Body of pancreas (tissue), 4 donors: ENCODE measurements at regions not wholly inside any gene's neighbourhood (a gene's known extent, or its start where the extent isn't known, plus 50 kb on each side); places are given as distances from the start of the nearest gene placed in this dataset.

Experiments used
- POLR2A ChIP-seq, 3 donors: fragments of 450-650 bp; IDR thresholded peaks; one replicate each; pipeline ENCODE4 v1.6.1; 2016; ENCODE audit warnings: antibody characterized with exemption in 3 of 3, mild to moderate bottlenecking in 2 of 3
- TF ChIP-seq, protein P1 (sequence below), 7 experiments: fragments of 450-650 bp in 4 of 7; fragments of 200-600 bp in 3 of 7; sonication (generic) in 3 of 7; IDR thresholded peaks; one replicate each; pipeline ENCODE4 v1.5.1; 2016 to 2019; ENCODE audit warnings: antibody characterized with exemption in 7 of 7

- TF ChIP-seq, protein P1, sequence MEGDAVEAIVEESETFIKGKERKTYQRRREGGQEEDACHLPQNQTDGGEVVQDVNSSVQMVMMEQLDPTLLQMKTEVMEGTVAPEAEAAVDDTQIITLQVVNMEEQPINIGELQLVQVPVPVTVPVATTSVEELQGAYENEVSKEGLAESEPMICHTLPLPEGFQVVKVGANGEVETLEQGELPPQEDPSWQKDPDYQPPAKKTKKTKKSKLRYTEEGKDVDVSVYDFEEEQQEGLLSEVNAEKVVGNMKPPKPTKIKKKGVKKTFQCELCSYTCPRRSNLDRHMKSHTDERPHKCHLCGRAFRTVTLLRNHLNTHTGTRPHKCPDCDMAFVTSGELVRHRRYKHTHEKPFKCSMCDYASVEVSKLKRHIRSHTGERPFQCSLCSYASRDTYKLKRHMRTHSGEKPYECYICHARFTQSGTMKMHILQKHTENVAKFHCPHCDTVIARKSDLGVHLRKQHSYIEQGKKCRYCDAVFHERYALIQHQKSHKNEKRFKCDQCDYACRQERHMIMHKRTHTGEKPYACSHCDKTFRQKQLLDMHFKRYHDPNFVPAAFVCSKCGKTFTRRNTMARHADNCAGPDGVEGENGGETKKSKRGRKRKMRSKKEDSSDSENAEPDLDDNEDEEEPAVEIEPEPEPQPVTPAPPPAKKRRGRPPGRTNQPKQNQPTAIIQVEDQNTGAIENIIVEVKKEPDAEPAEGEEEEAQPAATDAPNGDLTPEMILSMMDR (IDR thresholded peaks at IDR 0.05): no peak
- TF ChIP-seq POLR2A (IDR thresholded peaks at IDR 0.05): no peak
These were observed 84.5 kb downstream of the ENC1 start for GRCh38 chr5:74556006-74556405.
